ENCODE measurements at regions not wholly inside any gene's neighbourhood (a gene's known extent, or its start where the extent isn't known, plus 50 kb on each side); places are given as distances from the start of the nearest gene placed in this dataset.

DNA sequence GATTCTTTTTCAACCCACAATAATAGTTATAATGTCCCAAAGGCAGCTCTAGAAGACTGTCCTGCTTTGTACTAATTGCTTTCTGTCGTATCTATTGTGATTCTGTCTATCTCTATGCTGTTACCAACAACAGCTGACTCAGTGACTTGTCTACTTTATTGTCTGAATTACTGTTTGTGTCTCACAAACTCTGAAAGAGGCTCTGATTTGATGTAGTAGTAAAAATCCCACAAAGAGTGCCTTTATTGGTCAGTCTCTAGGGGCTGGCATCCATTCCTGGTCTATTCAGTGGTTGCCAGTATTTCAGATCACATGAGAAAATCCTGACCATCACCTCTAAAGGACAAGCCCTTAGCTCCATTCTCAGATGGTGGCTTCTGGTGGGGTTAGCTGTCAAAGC lies 254.2 kb downstream of the NSUN3 start:
- TF ChIP-seq, protein P1, sequence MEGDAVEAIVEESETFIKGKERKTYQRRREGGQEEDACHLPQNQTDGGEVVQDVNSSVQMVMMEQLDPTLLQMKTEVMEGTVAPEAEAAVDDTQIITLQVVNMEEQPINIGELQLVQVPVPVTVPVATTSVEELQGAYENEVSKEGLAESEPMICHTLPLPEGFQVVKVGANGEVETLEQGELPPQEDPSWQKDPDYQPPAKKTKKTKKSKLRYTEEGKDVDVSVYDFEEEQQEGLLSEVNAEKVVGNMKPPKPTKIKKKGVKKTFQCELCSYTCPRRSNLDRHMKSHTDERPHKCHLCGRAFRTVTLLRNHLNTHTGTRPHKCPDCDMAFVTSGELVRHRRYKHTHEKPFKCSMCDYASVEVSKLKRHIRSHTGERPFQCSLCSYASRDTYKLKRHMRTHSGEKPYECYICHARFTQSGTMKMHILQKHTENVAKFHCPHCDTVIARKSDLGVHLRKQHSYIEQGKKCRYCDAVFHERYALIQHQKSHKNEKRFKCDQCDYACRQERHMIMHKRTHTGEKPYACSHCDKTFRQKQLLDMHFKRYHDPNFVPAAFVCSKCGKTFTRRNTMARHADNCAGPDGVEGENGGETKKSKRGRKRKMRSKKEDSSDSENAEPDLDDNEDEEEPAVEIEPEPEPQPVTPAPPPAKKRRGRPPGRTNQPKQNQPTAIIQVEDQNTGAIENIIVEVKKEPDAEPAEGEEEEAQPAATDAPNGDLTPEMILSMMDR (IDR thresholded peaks at IDR 0.05), result no peak
- TF ChIP-seq POLR2A (IDR thresholded peaks at IDR 0.05), result no peak

Measured in body of pancreas (tissue), 4 donors.